IMR-90 (cell line): ENCODE measurements at regions not wholly inside any gene's neighbourhood (a gene's known extent, or its start where the extent isn't known, plus 50 kb on each side); places are given as distances from the start of the nearest gene placed in this dataset.

Source experiments
- POLR2A ChIP-seq: IDR thresholded peaks from 2 replicates; pipeline ENCODE4 v1.6.1; 2012; ENCODE audit warnings: mild to moderate bottlenecking, low read depth, low read length
- TF ChIP-seq, protein P1 (sequence below): conservative IDR thresholded peaks from 2 replicates; pipeline ENCODE4 v1.5.1; 2012; ENCODE audit warnings: mild to moderate bottlenecking, low read depth, low read length, improper control_type of control experiment

DNA sequence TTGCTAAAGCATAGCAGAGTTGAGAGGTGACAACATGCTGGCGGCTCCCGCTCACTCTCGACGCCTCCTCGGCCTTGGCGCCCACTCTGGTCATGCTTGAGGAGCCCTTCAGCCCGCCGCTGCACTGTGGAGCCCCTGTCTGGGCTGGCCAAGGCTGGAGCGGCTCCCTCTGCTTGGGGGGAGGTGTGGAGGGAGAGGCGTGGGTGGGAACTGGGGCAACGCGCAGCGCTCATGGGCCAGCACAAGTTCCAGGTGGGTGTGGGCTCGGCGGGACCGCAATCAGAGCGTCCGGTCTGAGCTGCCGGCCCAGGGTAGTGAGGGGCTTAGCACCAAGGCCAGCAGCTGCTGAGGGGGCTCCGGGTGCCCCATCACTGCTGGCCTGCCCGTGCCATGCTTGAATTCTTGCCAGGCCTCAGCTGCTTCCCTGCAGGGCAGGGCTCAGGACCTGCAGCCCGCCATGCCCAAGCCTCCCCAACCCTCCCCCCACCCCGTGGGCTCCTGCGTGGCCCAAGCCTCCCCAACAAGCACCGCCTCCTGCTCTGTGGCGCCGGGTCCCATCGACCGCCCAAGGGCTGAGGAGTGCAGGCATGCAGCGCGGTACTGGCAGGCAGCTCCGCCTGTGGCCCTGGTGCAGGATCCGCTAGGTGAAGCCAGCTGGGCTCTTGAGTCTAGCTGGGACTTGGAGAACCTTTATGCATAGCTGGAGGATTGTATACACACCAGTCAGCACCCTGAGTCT lies 2052.8 kb upstream of the CELF4 start:
- no peak for TF ChIP-seq POLR2A
- TF ChIP-seq, protein P1, sequence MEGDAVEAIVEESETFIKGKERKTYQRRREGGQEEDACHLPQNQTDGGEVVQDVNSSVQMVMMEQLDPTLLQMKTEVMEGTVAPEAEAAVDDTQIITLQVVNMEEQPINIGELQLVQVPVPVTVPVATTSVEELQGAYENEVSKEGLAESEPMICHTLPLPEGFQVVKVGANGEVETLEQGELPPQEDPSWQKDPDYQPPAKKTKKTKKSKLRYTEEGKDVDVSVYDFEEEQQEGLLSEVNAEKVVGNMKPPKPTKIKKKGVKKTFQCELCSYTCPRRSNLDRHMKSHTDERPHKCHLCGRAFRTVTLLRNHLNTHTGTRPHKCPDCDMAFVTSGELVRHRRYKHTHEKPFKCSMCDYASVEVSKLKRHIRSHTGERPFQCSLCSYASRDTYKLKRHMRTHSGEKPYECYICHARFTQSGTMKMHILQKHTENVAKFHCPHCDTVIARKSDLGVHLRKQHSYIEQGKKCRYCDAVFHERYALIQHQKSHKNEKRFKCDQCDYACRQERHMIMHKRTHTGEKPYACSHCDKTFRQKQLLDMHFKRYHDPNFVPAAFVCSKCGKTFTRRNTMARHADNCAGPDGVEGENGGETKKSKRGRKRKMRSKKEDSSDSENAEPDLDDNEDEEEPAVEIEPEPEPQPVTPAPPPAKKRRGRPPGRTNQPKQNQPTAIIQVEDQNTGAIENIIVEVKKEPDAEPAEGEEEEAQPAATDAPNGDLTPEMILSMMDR: no peak
